Stimulated activated CD4-positive, alpha-beta T cell treated with anti-CD3 and anti-CD28 coated beads, Interleukin-12 subunit alpha, Interleukin-12 subunit beta, amount 100 ng/mL, for 48 hours (primary cell): ENCODE measurements at regions not wholly inside any gene's neighbourhood (a gene's known extent, or its start where the extent isn't known, plus 50 kb on each side); places are given as distances from the start of the nearest gene placed in this dataset.

Experiments used
- DNase-seq, 3 donors: peaks; one replicate each; pipeline ENCODE4 v3.0.0-alpha.2; 2020; ENCODE audit warnings: low read depth in 2 of 3, low spot score in 1 of 3

DNA sequence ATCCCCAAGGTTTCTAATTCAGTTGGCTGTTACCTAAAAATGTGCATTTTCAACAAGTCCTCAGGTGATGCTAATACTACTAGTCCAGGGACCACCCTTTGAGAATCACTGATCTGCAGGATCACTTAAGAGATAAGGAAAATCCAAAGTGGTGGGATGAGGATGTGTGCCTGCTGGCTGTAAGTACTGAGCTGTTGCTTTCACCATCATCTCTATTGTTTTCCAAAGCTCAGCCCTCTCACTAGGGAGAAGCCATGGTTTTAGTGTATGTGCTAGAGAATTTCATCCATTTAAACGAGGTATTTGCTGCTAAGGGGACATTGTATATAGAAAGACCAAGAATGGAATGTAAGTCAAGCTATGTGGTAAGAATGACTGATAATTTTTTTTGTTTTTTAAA, 202.3 kb downstream of the KIF21A start:
- no peak for DNase-seq

DNA sequence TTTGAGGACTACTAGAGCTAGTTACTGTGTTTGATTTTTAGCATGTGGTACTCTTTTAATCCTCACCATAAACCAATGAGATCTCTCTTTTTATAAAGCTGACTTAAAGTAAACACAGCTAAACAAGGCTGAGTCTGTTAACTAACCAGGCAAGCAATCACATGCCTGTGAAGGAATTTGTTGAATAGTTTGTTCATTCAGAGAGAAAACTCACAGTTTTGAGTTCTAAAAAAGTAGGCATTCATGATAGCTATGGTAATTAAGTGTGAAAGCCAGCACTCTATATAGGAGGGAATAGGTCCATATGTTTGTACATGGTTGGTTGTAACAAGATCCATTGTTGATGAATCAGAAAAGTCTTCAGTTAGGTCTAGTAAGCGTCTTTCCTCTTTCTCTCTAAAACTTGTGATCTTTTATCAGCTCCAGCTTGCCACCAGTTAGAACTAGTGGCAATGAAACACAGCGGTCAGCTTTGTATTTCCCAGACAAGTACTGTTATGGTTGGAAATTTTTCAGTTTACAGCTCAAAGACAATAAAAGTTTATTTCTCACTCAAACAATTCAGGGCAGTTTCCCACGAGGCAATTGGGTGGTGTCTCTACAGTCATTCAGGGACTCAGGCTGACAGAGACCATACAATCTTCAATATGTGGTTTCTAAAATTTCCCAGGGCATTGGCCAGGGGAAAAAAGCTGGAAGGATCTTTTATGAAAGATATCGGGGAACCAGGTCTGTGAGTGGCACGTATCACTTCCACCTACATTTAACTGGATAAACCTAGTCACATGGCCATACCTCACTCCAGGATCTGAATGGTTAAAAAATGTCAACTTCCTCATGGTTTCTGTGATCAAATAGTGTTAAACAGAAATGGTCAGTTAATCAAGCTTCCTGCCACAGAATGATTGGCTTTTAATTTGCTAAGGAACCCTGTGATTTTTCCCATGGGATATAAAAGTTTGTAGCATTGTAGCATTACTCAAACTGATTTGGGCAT, 203.1 kb downstream of the KIF21A start:
- no peak for DNase-seq

- no peak for DNase-seq
Measured at GRCh38 chr12:39237004-39237403, 205.9 kb downstream of the KIF21A start.

- DNase-seq = no peak
Measured at GRCh38 chr12:39235990-39236767, 206.7 kb downstream of the KIF21A start.

GRCh38 chr12:39230086-39230485, 212.8 kb downstream of the KIF21A start:
- DNase-seq = no peak

DNA sequence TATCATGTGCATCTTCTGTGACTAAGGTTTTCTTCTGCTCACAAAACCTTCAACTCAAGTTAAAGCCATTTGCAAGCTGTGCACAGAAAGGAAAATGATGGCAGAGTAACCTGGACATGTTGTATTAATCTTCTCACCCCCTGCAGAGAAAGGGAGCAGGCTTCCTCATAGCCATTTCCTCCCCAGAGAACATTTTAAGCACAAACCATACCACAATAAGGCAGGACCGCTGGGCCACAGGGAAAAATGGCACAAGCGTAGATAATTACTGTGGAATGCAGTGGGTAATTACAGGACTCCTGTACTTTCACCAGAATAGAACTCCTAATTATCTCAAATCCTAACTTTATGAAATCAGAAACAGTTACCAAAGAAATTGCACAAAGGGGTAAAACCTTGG, 215.7 kb downstream of the KIF21A start:
- no peak for DNase-seq

DNA sequence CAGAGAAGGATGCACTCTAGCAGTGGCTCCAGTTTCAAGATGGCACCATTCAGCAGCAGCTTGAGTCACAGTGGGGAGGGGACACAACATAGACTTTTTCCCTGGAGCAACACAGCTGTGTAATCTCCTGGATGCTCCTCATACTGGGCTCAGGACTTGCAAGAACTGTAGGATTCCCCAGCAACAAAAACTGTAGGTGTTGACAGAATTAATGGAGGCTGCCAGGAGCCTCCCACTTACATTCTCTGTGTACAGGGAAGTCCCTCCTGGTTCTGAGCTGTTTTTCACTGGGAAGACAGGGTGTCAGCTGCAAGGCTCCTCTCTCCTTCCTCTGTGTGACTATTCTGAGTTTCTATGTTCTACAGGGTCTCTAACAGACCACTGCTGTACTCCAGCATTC, 217.9 kb downstream of the KIF21A start:
- no peak for DNase-seq

DNA sequence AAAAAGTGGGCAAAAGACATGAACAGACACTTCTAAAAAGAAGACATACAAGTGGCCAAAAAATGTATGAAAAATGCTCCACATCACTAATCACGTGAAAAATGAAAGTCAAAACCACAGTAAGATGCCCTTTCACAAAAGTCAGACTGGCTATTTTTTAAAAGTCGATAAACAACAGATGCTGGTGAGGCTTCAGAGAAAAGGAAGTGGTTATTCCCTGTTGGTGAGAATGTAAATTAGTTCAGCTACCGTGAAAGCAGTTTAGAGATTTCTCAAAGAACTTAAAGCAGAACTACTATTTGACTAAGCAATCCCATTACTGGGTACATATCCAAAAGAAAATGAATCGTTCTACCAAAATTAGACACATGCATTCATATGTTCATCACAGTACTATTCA, 237.0 kb downstream of the KIF21A start:
- no peak for DNase-seq

DNA sequence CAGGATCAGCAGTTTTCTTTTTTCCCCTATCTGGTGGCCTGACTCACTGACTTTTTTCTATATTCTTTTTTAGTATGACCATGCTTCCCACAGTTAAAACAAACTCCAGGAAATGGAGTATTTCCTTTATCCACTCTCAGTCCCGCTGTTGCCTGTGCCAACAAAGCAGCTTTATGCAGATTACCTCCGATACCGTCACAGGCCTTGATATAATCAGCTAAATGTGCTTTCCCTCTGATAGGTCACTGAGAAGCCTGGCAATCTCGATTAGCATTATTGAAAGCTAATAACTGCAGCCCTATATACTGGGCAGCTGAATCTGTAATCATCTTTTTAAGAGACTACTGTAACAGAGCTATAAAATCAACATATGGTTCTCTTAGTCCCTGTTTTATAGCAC, 243.6 kb downstream of the KIF21A start:
- DNase-seq = no peak

DNA sequence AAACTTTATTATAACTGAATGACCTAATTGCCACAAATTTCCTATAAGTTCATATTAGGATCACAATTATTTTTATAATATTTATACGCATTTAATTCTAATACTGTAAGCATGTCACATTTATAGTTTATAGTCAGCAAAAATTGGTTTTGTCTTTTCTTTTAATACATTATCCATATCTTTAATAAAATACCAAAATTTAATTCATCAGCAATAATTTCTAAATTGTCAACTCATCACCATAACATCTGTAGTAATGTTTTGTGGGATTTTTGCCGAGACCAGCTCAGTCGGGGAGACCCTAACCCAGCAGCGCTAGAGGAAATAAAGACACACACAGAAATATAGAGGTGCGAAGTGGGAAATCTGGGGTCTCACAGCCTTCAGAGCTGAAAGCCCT, 254.2 kb downstream of the KIF21A start:
- no peak for DNase-seq

GRCh38 chr12:39186744-39187143, 256.2 kb downstream of the KIF21A start:
- no peak for DNase-seq

DNA sequence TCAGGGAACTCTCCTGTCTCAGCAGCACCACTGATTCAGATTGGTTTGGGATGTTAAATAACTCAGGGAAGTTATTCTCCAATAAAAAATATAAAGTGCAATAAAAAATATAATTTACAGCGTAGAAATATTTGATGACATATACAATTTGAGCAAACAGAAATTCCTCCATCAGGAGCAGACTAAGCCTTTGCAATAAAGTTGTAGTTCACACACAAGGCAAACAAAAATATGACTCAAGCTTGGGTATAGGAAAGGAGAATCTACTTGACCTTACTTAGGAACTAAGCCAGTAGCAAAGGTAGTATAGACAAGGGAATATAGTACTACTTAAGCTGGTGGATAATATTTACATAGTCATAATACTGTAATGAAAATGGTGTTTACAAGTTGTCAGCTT, 264.1 kb downstream of the KIF21A start:
- no peak for DNase-seq

GRCh38 chr12:39176356-39176755, 266.6 kb downstream of the KIF21A start:
- no peak for DNase-seq

DNA sequence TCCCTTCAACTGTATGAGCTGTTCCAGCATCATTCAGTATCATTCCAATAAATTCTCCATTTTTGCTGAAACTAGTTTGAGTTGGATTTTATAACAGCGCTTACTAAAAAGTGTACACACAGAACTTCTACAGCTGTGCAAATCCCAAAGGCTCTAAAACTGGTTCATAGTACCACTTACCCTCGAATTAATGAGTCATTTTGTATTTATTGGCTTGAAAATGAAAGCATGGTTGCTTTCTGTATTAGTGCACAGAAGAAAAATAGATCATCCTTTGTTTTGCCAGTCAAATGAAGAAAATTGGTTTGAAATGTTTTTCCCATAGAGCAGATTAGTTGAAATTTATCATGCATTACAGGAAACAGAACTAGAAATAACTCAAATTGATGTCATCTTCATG, 268.3 kb upstream of the CPNE8 start:
- DNase-seq = no peak

DNA sequence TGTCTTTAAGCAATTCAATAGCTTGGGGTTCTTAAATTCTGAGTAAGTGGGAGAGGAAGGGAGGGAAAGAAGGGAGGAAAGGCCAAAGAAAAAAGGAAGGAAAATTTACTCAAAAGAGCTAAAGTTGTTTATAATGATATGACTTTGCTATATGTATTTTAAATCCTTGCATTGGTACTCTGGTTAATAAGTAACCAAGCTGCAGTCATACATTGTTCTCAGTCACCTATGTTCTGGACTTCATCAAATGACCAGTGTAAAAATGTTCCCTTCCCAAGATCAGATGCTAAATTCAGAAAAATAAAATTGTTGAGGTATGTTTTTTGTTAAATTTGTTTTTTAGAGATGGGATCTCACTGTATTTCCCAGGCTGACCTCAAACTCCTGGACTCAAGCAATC, 259.9 kb upstream of the CPNE8 start:
- no peak for DNase-seq

DNA sequence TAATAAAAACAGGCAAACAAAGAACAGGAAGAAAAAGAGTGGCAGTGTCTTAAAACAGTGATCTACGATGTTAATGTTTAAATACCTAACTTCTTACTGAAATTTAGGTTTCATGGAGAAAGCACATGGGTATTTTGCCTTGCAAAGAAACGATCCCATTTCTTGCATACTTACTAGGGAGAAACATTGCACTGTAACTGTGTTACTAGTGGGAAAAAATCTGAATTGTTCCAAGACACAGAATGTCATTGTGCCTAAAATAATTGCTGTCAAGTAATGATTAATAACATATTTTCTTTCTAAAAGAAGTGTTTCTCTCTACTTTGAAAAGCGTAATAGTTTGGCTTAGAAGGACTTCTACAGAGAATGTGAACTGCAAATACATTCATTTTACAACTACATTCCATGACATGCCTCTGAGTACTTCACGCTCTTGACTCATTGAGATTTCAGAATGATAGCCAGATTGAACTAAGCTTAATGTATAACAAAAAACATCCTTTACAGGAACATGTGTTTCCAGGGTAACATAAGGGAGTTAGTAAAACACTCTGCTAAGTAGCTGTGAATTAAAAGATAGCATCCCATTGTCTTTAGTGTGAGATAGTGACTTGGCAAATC, 256.2 kb upstream of the CPNE8 start:
- no peak for DNase-seq

DNA sequence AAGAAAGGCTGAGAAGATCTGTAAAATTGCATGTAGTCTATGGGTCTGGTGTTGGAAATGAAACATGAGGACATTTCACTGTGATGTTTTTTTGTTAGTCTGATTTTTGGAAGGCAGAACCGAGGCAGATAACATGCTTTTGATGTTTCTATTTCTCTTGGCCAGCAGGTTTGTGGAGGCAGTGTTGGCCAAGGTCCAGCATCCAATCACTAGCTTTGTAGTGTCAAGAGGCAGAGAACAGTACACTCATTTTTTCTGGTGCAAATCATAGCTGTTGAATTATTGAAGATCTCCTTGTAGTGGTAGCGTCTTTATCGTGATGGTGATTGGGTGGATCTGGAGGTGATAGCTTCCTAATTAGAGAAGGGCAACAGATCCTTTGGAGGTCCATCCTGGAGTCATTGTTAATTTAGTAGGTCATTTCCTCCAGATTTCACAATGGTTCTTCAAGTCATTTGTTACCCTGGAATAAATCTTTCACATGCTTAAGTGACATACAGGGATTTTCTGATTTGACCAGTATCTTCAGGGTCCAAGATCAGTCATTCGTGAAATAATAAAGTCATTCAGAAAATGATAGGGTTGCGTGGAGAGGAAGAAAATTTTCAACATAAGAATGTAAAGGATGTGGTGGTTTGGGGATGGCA, 252.4 kb upstream of the CPNE8 start:
- DNase-seq = no peak

DNA sequence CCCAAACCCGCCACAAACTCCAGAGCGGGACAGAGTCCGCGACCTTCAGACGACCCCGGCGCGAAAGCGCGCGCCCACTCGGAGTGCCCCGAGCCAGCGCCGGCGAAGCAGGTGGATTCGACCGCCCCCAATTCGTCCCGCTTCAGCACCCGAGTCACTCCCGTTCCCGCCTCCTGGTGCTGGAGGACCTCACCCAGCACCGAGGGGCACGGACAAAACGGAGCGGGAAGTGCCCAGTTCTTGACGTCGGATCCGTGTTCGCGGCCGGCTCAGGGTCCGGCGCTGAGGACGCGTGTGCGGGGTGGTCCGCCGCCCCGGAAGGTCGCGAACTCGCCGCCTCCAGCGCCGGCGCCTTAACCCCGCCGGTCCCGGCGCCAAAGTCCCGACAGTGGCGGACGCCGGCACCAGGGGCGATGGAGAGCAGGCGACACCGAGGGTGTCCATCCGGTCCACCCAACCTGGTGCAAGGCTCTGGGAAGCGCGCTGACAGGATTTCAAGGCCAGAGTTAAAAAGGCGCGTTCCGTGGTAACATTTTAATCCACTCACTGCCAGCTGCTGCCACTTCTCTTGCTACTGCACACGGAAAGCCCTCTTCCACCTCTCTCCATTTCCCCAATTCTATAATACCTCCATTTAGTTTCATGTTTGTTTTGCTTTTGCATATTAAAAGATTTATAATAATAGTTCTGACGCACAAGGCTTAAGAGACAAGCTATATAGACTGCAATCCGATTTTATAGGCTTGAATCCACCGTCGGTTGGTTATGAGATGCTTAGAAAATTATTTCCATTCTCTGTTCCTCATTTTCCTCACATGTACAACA, 240.0 kb upstream of the CPNE8 start:
- peak; percentile 20 to 40 (median 28) for DNase-seq

DNA sequence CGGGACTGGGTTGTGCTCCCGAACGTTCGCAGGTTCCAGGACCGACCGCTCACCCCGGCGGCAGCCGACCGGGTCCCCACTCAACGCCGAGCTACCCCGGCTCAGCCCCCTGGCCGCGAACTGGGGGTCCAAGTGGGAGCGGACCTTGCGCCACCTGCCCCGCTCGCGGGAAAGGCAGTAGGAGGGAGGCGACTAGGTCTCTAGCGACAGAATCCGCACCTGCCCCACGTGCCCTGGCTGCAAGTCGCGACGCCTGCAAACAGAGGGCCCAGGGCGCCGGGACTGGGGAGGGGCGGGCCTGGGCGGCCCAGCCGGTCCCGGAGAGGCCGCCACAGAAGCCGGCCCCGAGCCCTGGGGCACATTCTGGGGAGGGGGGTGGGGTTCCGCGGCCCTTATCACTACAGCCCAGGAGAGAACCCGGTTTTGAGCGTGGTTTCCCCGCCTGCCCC, 239.2 kb upstream of the CPNE8 start:
- DNase-seq = no peak

DNA sequence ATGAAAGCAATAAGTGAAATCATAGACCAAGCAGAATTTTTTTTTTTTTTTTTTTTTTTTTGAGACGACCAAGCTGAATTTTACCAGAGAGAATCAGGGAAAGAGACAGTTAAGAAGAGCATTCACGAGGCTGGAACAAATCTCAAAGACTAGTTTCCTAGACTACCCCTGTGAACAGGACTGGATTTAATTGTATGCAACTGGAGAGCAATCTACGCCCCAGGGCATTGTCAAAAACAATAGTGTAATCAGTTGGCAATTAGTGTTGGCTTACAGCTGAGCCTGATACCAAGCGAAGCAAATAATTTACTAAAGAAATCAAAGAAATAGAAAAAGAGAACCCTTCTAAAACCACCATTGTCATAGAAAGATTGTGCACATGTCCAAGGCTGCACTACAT, 232.9 kb upstream of the CPNE8 start:
- DNase-seq = no peak
